ENCODE measurements at regions not wholly inside any gene's neighbourhood (a gene's known extent, or its start where the extent isn't known, plus 50 kb on each side); places are given as distances from the start of the nearest gene placed in this dataset.

DNA sequence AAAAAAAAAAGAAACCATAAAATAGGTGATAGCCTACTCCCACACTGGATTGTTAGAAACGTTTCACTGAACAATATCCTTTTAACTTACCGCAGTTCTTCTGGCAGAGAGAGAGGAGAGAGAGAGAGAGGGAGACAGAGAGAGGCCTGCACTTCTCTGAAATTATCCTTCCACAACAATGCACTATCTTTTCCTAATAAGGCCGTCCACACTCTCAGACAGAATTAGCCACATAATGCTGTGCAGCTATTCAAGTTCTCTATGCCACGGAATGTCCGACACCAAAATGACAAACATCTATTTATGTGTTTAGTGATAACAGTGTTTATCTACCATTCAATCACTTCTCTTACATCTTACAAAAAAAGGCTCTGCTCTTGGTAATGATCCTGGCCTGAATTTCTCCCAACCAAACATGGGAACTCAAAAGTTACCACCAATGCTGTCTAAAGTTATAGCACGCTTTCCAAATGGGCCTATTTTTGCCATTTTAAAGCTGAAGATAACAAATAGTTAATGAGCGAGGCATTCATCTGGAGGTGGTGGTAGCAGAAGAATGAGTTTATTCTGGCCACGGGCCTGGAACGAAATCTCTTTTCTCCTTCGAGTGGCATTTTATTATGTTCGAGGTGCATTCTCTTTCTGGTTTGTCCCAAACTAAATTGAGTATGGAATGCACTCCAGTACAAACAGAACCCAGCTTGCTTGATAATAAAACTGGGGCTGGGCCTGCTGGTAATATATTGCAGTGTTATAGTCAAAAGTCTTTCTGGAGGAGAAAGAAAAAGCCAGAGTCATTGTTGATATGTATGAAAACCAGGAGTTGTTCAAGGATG lies 160.2 kb upstream of the SVIL start:
- H3K9me3 Mint-ChIP-seq, result peaks cover 0 to 2% (median 0%) of the 10 kb centered on the region in 7 donors
- Histone ChIP-seq H3K36me3 (ENCODE audit: control insufficient read depth, insufficient read depth, low read length) (no peaks in the 10 kb centered on the region), H3K9me3 (ENCODE audit: control insufficient read depth in 2 of 2, low read length in 2 of 2) (no peaks in the 10 kb centered on the region), H3K27ac (ENCODE audit: insufficient read depth, low read length, poor library complexity, severe bottlenecking) (no peak overlapping the region), H3K4me3 (ENCODE audit: low read depth, low read length) (no peak overlapping the region), H3K27me3 (ENCODE audit: control insufficient read depth, insufficient read depth, low read length) (no peaks in the 10 kb centered on the region), H3K4me1 (ENCODE audit: control insufficient read depth, insufficient read depth, low read length, poor library complexity, severe bottlenecking) (no peaks in the 10 kb centered on the region)
- no peak for ATAC-seq (ENCODE audit: low read depth in 2 of 2)
- H3K36me3 Mint-ChIP-seq, result no peaks in the 10 kb centered on the region
- H3K4me3 Mint-ChIP-seq, result no peak overlapping the region
- H3K27me3 Mint-ChIP-seq, result peaks cover 20% of the 10 kb centered on the region
- H3K27ac Mint-ChIP-seq, result peak overlapping the region in 1 of 3 donors; percentile 35
- DNase-seq, result no peak
- H3K4me1 Mint-ChIP-seq, result peaks cover 0 to 4% (median 0%) of the 10 kb centered on the region in 4 donors

- Mint-ChIP-seq H3K4me3 (no peak overlapping the region), H3K27ac (no peak overlapping the region), H3K4me1 (peaks cover 0 to 4% (median 0%) of the 10 kb centered on the region in 4 donors), H3K27me3 (peaks cover 19% of the 10 kb centered on the region), H3K36me3 (no peaks in the 10 kb centered on the region), H3K9me3 (peaks cover 0 to 11% (median 0%) of the 10 kb centered on the region in 7 donors)
- Histone ChIP-seq H3K27ac (ENCODE audit: insufficient read depth, low read length, poor library complexity, severe bottlenecking) (no peak overlapping the region), H3K27me3 (ENCODE audit: control insufficient read depth, insufficient read depth, low read length) (no peaks in the 10 kb centered on the region), H3K36me3 (ENCODE audit: control insufficient read depth, insufficient read depth, low read length) (no peaks in the 10 kb centered on the region), H3K4me3 (ENCODE audit: low read depth, low read length) (no peak overlapping the region), H3K4me1 (ENCODE audit: control insufficient read depth, insufficient read depth, low read length, poor library complexity, severe bottlenecking) (no peaks in the 10 kb centered on the region), H3K9me3 (ENCODE audit: control insufficient read depth in 2 of 2, low read length in 2 of 2) (no peaks in the 10 kb centered on the region)
- DNase-seq (no peak), ATAC-seq (ENCODE audit: low read depth in 2 of 2) (no peak)
These were observed 157.0 kb upstream of the SVIL start for GRCh38 chr10:29791773-29792172.

DNA sequence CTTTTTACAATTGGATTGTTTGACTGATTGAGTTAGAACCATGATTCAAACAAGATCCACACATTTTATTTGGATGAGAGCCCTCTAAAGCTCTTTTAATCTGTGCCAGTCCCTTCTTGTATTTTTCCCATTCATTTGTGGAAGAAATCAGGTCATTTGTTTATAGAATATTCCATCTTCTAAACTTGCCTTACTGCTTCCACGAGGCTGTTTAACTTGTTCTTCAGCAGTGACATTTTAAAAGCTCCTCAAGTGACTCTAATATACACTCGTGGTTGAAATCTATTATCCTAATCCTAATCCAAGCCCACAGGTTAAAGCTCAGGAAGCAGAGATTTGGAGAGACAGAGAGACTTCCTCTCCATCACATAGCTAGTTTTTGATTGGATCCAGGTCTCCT lies 155.4 kb upstream of the SVIL start:
- no peaks in the 10 kb centered on the region for H3K4me1 ChIP-seq (ENCODE audit: control insufficient read depth, insufficient read depth, low read length, poor library complexity, severe bottlenecking)
- peaks cover 0 to 4% (median 0%) of the 10 kb centered on the region in 4 donors for H3K4me1 Mint-ChIP-seq
- no peak overlapping the region for H3K27ac ChIP-seq (ENCODE audit: insufficient read depth, low read length, poor library complexity, severe bottlenecking)
- no peaks in the 10 kb centered on the region for H3K27me3 ChIP-seq (ENCODE audit: control insufficient read depth, insufficient read depth, low read length)
- H3K9me3 Mint-ChIP-seq, result peaks cover 0 to 11% (median 0%) of the 10 kb centered on the region in 7 donors
- no peak overlapping the region for H3K27ac Mint-ChIP-seq
- DNase-seq, result no peak
- no peaks in the 10 kb centered on the region for H3K9me3 ChIP-seq (ENCODE audit: control insufficient read depth in 2 of 2, low read length in 2 of 2)
- H3K27me3 Mint-ChIP-seq, result peaks cover 17% of the 10 kb centered on the region
- H3K36me3 Mint-ChIP-seq, result no peaks in the 10 kb centered on the region
- H3K4me3 ChIP-seq (ENCODE audit: low read depth, low read length), result no peak overlapping the region
- no peak for ATAC-seq (ENCODE audit: low read depth in 2 of 2)
- no peak overlapping the region for H3K4me3 Mint-ChIP-seq
- H3K36me3 ChIP-seq (ENCODE audit: control insufficient read depth, insufficient read depth, low read length), result no peaks in the 10 kb centered on the region

DNA sequence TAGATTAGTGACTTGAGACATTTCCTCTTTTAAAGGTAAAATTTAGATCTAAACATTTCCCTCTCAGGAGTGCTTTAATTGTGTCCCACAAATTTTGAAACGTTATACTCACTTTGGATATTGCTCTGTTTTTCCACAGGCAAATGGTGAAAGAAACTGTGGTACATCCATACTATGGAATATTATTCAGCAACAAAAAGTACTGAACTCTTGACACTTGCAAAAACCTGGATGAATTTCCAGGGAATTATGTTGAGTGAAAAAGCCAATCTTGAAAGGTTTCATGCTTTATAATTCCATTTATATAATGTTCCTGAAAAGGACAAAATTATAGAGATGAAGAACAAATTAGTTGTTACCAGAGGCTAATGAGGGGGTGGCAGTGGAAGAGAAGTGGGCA lies 153.3 kb upstream of the SVIL start:
- H3K4me1 ChIP-seq (ENCODE audit: control insufficient read depth, insufficient read depth, low read length, poor library complexity, severe bottlenecking), result no peaks in the 10 kb centered on the region
- Mint-ChIP-seq H3K9me3 (peaks cover 0 to 11% (median 0%) of the 10 kb centered on the region in 7 donors), H3K4me3 (no peak overlapping the region), H3K27me3 (peaks cover 10% of the 10 kb centered on the region), H3K4me1 (peaks cover 0 to 4% (median 0%) of the 10 kb centered on the region in 4 donors), H3K27ac (no peak overlapping the region), H3K36me3 (no peaks in the 10 kb centered on the region)
- H3K9me3 ChIP-seq (ENCODE audit: control insufficient read depth in 2 of 2, low read length in 2 of 2), result no peaks in the 10 kb centered on the region
- no peak overlapping the region for H3K4me3 ChIP-seq (ENCODE audit: low read depth, low read length)
- no peak for ATAC-seq (ENCODE audit: low read depth in 2 of 2)
- no peak overlapping the region for H3K27ac ChIP-seq (ENCODE audit: insufficient read depth, low read length, poor library complexity, severe bottlenecking)
- H3K27me3 ChIP-seq (ENCODE audit: control insufficient read depth, insufficient read depth, low read length), result no peaks in the 10 kb centered on the region
- no peak for DNase-seq
- H3K36me3 ChIP-seq (ENCODE audit: control insufficient read depth, insufficient read depth, low read length), result no peaks in the 10 kb centered on the region

DNA sequence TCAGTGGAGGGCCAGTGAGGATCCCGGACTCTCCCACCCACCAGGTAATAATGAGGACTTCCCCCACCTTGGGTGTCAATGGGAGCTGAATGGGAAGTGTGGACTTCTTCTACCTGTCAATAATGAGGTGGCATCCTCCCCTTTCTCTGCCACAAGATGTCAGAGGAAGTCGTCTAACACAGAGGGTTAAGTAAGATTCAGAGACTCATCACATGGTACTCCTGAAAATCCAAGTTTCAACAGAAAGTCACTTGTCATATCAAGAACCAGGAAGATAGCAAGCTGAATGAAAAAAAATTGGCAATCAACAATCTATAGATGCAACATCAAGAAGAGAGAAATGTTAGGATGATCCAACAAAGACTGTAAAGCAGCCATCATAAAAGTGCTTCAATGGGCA lies 150.9 kb upstream of the SVIL start:
- peaks cover 0 to 11% (median 0%) of the 10 kb centered on the region in 7 donors for H3K9me3 Mint-ChIP-seq
- no peaks in the 10 kb centered on the region for H3K9me3 ChIP-seq (ENCODE audit: control insufficient read depth in 2 of 2, low read length in 2 of 2)
- H3K4me1 ChIP-seq (ENCODE audit: control insufficient read depth, insufficient read depth, low read length, poor library complexity, severe bottlenecking), result no peaks in the 10 kb centered on the region
- H3K36me3 Mint-ChIP-seq, result no peaks in the 10 kb centered on the region
- no peak for ATAC-seq (ENCODE audit: low read depth in 2 of 2)
- no peak overlapping the region for H3K27ac Mint-ChIP-seq
- H3K27me3 ChIP-seq (ENCODE audit: control insufficient read depth, insufficient read depth, low read length), result no peaks in the 10 kb centered on the region
- no peaks in the 10 kb centered on the region for H3K4me1 Mint-ChIP-seq
- peaks cover 10% of the 10 kb centered on the region for H3K27me3 Mint-ChIP-seq
- no peak for DNase-seq
- no peaks in the 10 kb centered on the region for H3K36me3 ChIP-seq (ENCODE audit: control insufficient read depth, insufficient read depth, low read length)
- no peak overlapping the region for H3K4me3 Mint-ChIP-seq
- H3K27ac ChIP-seq (ENCODE audit: insufficient read depth, low read length, poor library complexity, severe bottlenecking), result no peak overlapping the region
- no peak overlapping the region for H3K4me3 ChIP-seq (ENCODE audit: low read depth, low read length)

DNA sequence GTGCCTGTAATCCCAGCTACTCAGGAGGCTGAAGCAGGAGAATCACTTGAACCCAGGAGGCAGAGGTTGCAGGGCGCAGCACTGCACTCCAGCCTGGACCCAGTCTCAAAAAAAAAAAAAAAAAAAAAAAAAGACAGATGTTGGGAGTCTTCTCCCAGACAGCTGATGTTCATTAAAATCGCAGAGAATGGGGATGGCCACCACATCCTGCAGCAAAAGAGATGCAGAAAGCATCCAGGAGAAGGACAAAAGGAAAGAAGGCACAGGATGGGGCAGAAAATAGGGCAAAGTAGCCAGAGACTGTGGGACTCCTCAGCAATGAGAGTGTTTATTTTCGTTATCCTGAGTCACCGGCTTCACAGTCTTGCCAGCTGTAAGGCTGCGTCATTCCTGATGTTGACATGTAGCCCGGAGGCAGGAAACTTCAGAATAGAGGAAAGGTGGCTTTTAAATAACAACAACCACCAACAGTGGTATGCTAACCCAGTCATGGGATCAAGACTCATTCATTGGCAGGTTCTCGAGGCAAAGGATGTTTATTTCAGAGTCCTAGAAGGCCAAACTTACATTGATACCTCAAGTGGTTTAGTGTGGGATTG lies 149.5 kb upstream of the SVIL start:
- no peak overlapping the region for H3K27ac Mint-ChIP-seq
- no peaks in the 10 kb centered on the region for H3K4me1 ChIP-seq (ENCODE audit: control insufficient read depth, insufficient read depth, low read length, poor library complexity, severe bottlenecking)
- no peaks in the 10 kb centered on the region for H3K9me3 ChIP-seq (ENCODE audit: control insufficient read depth in 2 of 2, low read length in 2 of 2)
- DNase-seq (no peak), ATAC-seq (ENCODE audit: low read depth in 2 of 2) (no peak)
- no peaks in the 10 kb centered on the region for H3K36me3 Mint-ChIP-seq
- H3K36me3 ChIP-seq (ENCODE audit: control insufficient read depth, insufficient read depth, low read length), result no peaks in the 10 kb centered on the region
- peaks cover 0 to 11% (median 0%) of the 10 kb centered on the region in 7 donors for H3K9me3 Mint-ChIP-seq
- no peaks in the 10 kb centered on the region for H3K4me1 Mint-ChIP-seq
- H3K27me3 Mint-ChIP-seq, result peaks cover 6% of the 10 kb centered on the region
- no peak overlapping the region for H3K4me3 Mint-ChIP-seq
- H3K4me3 ChIP-seq (ENCODE audit: low read depth, low read length), result no peak overlapping the region
- no peaks in the 10 kb centered on the region for H3K27me3 ChIP-seq (ENCODE audit: control insufficient read depth, insufficient read depth, low read length)
- H3K27ac ChIP-seq (ENCODE audit: insufficient read depth, low read length, poor library complexity, severe bottlenecking), result no peak overlapping the region

DNA sequence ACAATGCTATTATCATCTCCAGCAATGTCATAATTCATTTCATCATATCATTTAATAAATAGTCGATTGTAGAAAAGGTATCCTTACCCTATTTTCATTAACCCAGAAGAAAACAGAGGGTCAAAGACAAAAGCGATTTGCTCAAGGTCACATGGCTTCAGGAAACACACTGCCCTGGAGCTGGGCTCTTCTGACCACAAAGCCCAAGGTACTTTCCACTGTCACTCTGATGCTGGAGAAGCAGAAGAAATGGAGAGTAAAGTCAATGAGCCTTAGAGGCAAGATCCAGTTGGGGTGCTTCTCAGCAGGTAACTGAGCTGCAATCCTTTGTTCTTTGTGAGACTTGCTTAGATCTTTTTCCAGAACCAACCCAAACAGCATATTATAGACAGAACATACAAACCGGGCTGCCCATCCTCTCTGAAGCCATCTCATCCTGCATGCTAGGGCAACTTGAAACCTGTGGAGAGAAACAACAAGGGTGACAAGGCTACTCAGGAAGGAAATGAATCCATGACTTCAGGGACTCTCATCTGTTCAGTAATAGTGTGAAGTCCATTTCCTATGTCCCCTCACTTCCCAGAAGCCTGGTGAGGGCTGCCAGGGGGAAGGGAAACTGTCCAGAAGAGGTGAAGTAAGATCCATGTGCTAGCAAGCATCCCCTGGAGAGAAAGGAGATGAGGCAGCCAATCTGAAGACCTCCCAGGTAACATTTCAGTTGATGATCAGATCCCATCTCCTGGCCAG lies 148.6 kb upstream of the SVIL start:
- H3K27ac Mint-ChIP-seq, result no peak overlapping the region
- no peak overlapping the region for H3K4me3 ChIP-seq (ENCODE audit: low read depth, low read length)
- no peaks in the 10 kb centered on the region for H3K36me3 Mint-ChIP-seq
- no peaks in the 10 kb centered on the region for H3K36me3 ChIP-seq (ENCODE audit: control insufficient read depth, insufficient read depth, low read length)
- peaks cover 6% of the 10 kb centered on the region for H3K27me3 Mint-ChIP-seq
- no peaks in the 10 kb centered on the region for H3K27me3 ChIP-seq (ENCODE audit: control insufficient read depth, insufficient read depth, low read length)
- DNase-seq (no peak), ATAC-seq (ENCODE audit: low read depth in 2 of 2) (no peak)
- H3K9me3 ChIP-seq (ENCODE audit: control insufficient read depth in 2 of 2, low read length in 2 of 2), result no peaks in the 10 kb centered on the region
- no peak overlapping the region for H3K27ac ChIP-seq (ENCODE audit: insufficient read depth, low read length, poor library complexity, severe bottlenecking)
- H3K4me1 ChIP-seq (ENCODE audit: control insufficient read depth, insufficient read depth, low read length, poor library complexity, severe bottlenecking), result no peaks in the 10 kb centered on the region
- peaks cover 0 to 10% (median 0%) of the 10 kb centered on the region in 7 donors for H3K9me3 Mint-ChIP-seq
- H3K4me1 Mint-ChIP-seq, result no peaks in the 10 kb centered on the region
- no peak overlapping the region for H3K4me3 Mint-ChIP-seq
